ENCODE measurements at regions not wholly inside any gene's neighbourhood (a gene's known extent, or its start where the extent isn't known, plus 50 kb on each side); places are given as distances from the start of the nearest gene placed in this dataset.

DNA sequence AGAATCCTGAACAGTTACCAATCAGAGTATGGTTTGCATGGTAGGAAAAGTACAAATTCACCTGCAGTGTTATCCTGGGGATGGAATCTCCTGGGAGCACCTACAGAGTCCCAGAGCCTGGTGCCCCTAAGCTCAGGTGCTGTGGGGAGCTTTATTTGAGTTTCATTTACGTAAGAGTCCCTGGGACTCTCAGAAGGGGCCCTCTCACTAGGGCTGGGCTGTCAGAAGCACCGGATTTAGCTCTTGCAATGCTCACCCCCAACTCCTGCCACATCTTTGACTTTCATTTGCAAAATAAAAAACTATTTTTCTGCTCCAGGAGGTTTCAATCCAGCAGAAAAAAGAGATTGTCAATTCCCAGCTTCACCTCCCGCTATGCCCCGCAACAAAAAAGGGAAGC lies 569.8 kb upstream of the B3GAT1 start:
- TF ChIP-seq, protein P1, sequence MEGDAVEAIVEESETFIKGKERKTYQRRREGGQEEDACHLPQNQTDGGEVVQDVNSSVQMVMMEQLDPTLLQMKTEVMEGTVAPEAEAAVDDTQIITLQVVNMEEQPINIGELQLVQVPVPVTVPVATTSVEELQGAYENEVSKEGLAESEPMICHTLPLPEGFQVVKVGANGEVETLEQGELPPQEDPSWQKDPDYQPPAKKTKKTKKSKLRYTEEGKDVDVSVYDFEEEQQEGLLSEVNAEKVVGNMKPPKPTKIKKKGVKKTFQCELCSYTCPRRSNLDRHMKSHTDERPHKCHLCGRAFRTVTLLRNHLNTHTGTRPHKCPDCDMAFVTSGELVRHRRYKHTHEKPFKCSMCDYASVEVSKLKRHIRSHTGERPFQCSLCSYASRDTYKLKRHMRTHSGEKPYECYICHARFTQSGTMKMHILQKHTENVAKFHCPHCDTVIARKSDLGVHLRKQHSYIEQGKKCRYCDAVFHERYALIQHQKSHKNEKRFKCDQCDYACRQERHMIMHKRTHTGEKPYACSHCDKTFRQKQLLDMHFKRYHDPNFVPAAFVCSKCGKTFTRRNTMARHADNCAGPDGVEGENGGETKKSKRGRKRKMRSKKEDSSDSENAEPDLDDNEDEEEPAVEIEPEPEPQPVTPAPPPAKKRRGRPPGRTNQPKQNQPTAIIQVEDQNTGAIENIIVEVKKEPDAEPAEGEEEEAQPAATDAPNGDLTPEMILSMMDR (IDR thresholded peaks at IDR 0.05; ENCODE audit: low read length): no peak
- TF ChIP-seq EZH2 (IDR thresholded peaks at IDR 0.05; ENCODE audit: borderline replicate concordance, low read length): no peak

Data from OCI-LY1 (cell line).